ENCODE measurements at regions not wholly inside any gene's neighbourhood (a gene's known extent, or its start where the extent isn't known, plus 50 kb on each side); places are given as distances from the start of the nearest gene placed in this dataset.

DNA sequence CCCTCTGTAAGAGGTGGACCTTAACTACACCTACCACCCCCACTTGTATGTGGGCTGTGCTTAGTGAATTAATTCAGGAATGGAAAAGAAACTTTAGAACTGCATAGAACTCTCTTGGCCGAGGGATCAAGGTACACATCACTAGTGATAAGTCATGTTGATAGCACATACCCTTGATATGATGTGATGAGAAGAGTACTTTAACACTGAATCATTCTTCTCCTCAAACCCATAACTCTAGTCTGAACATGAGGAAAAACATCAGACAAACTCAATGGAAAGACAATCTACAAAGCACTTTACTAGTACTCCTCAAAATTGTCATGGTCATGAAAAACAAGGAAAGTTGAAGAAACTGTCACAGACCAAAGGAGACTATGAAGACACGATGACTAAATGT lies 87.6 kb downstream of the P2RY1 start:
- CTCF ChIA-PET, result no interaction called here
- Mint-ChIP-seq H3K9me3 (peaks cover 9% of the 10 kb centered on the region), H3K36me3 (no peaks in the 10 kb centered on the region)

GRCh38 chr3:152927131-152927530 lies 92.2 kb downstream of the P2RY1 start:
- Mint-ChIP-seq H3K4me3 (no peak overlapping the region), H3K9me3 (peaks cover 6% of the 10 kb centered on the region), H3K36me3 (no peaks in the 10 kb centered on the region), H3K4me1 (peaks cover 16% of the 10 kb centered on the region), H3K27ac (no peak overlapping the region), H3K27me3 (ENCODE audit: low read depth) (no peaks in the 10 kb centered on the region)
- ChIA-PET POLR2A (no interaction called here), CTCF (no interaction called here)
- ATAC-seq (no peak), DNase-seq (ENCODE audit: low spot score) (no peak)
- TF ChIP-seq, protein P1, sequence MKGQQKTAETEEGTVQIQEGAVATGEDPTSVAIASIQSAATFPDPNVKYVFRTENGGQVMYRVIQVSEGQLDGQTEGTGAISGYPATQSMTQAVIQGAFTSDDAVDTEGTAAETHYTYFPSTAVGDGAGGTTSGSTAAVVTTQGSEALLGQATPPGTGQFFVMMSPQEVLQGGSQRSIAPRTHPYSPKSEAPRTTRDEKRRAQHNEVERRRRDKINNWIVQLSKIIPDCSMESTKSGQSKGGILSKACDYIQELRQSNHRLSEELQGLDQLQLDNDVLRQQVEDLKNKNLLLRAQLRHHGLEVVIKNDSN (CRISPR knock-in tag; IDR thresholded peaks at IDR 0.05), result no peak
- TF ChIP-seq ZNF263 (CRISPR knock-in tag; IDR thresholded peaks at IDR 0.05; ENCODE audit: low read depth) (no peak), ZNF138 (CRISPR knock-in tag; conservative IDR thresholded peaks at IDR 0.05) (no peak)

More for the DNA sequence above, 87.6 kb downstream of the P2RY1 start:
- ATAC-seq, result no peak
- POLR2A ChIA-PET, result no interaction called here
- no peak overlapping the region for H3K27ac Mint-ChIP-seq
- TF ChIP-seq TEAD4 (CRISPR knock-in tag; IDR thresholded peaks at IDR 0.05) (no peak), TCF7 (CRISPR knock-in tag; IDR thresholded peaks at IDR 0.05; ENCODE audit: low read depth) (no peak), ZMAT4 (CRISPR knock-in tag; IDR thresholded peaks at IDR 0.05) (no peak)
- TF ChIP-seq, protein P2, sequence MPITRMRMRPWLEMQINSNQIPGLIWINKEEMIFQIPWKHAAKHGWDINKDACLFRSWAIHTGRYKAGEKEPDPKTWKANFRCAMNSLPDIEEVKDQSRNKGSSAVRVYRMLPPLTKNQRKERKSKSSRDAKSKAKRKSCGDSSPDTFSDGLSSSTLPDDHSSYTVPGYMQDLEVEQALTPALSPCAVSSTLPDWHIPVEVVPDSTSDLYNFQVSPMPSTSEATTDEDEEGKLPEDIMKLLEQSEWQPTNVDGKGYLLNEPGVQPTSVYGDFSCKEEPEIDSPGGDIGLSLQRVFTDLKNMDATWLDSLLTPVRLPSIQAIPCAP (CRISPR knock-in tag; IDR thresholded peaks at IDR 0.05), result no peak
- TF ChIP-seq, protein P3, sequence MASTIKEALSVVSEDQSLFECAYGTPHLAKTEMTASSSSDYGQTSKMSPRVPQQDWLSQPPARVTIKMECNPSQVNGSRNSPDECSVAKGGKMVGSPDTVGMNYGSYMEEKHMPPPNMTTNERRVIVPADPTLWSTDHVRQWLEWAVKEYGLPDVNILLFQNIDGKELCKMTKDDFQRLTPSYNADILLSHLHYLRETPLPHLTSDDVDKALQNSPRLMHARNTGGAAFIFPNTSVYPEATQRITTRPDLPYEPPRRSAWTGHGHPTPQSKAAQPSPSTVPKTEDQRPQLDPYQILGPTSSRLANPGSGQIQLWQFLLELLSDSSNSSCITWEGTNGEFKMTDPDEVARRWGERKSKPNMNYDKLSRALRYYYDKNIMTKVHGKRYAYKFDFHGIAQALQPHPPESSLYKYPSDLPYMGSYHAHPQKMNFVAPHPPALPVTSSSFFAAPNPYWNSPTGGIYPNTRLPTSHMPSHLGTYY (CRISPR knock-in tag; IDR thresholded peaks at IDR 0.05), result no peak
- no peak overlapping the region for H3K4me3 Mint-ChIP-seq
- no peaks in the 10 kb centered on the region for H3K27me3 Mint-ChIP-seq (ENCODE audit: low read depth)
- no peak for DNase-seq (ENCODE audit: low spot score)
- H3K4me1 Mint-ChIP-seq, result 0 out of 2 replicates have a peak, but pooled peaks cover 6% of the 10 kb centered on the region

GRCh38 chr3:152930516-152930915 lies 95.6 kb downstream of the P2RY1 start:
- no peaks in the 10 kb centered on the region for H3K36me3 Mint-ChIP-seq
- DNase-seq (ENCODE audit: low spot score) (no peak), ATAC-seq (no peak)
- no peak overlapping the region for H3K4me3 Mint-ChIP-seq
- CTCF ChIA-PET, result no interaction called here
- H3K4me1 Mint-ChIP-seq, result peaks cover 9% of the 10 kb centered on the region
- POLR2A ChIA-PET, result no interaction called here
- no peak for TF ChIP-seq CBFB (CRISPR knock-in tag; IDR thresholded peaks at IDR 0.05; ENCODE audit: low read depth)
- TF ChIP-seq, protein P4, sequence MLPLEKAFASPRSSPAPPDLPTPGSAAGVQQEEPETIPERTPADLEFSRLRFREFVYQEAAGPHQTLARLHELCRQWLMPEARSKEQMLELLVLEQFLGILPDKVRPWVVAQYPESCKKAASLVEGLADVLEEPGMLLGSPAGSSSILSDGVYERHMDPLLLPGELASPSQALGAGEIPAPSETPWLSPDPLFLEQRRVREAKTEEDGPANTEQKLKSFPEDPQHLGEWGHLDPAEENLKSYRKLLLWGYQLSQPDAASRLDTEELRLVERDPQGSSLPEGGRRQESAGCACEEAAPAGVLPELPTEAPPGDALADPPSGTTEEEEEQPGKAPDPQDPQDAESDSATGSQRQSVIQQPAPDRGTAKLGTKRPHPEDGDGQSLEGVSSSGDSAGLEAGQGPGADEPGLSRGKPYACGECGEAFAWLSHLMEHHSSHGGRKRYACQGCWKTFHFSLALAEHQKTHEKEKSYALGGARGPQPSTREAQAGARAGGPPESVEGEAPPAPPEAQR (CRISPR knock-in tag; IDR thresholded peaks at IDR 0.05), result no peak
- H3K27me3 Mint-ChIP-seq (ENCODE audit: low read depth), result no peaks in the 10 kb centered on the region
- no peak overlapping the region for H3K27ac Mint-ChIP-seq
- no peaks in the 10 kb centered on the region; the same call in 1 of the 2 replicates for H3K9me3 Mint-ChIP-seq

GRCh38 chr3:152937234-152937633 lies 102.3 kb downstream of the P2RY1 start:
- peaks cover 4% of the 10 kb centered on the region for H3K4me1 Mint-ChIP-seq
- POLR2A ChIA-PET, result interaction anchor here (0.6 kb wide), 1 partner anchor 381 kb away, joined by 8 read pairs; no protein-coding TSS in a partner anchor
- no peak overlapping the region for H3K4me3 Mint-ChIP-seq
- no peak overlapping the region for H3K27ac Mint-ChIP-seq
- no peaks in the 10 kb centered on the region for H3K9me3 Mint-ChIP-seq
- no peak for ATAC-seq
- no peak for TF ChIP-seq ZNF425 (CRISPR knock-in tag; conservative IDR thresholded peaks at IDR 0.05)
- no peak for TF ChIP-seq ZNF232 (CRISPR knock-in tag; IDR thresholded peaks at IDR 0.05)
- TF ChIP-seq, protein P1 (CRISPR knock-in tag; IDR thresholded peaks at IDR 0.05), result no peak
- no peaks in the 10 kb centered on the region for H3K27me3 Mint-ChIP-seq (ENCODE audit: low read depth)
- DNase-seq (ENCODE audit: low spot score), result no peak
- CTCF ChIA-PET, result interaction anchor here (1.0 to 1.3 kb wide), 2 partner anchors 102 to 465 kb away, joined by 5 read pairs; partner anchors contain the start of gene P2RY1
- H3K36me3 Mint-ChIP-seq, result no peaks in the 10 kb centered on the region

All from WTC11 (cell line).